Activated CD8-positive, alpha-beta memory T cell treated with anti-CD3 and anti-CD28 coated beads, Interleukin-2, amount 10 ng/mL, durations not matched to agents 7 days and 5 days (primary cell): ENCODE measurements at regions not wholly inside any gene's neighbourhood (a gene's known extent, or its start where the extent isn't known, plus 50 kb on each side); places are given as distances from the start of the nearest gene placed in this dataset.

Source experiments
- ATAC-seq: fragments of 150-1000 bp; cut with Tn5 transposase; one replicate; pipeline ENCODE4 v1.10.0; 2021; ENCODE audit warnings: moderate library complexity
- CTCF ChIA-PET: fragments of 350-600 bp; sonication (Branson Sonifier 250); formaldehyde crosslinking; loops from one replicate; lab custom pipeline; 2021; ENCODE audit warnings: antibody characterized with exemption; lab: Charles Lee
- DNase-seq: peaks from one replicate; pipeline ENCODE4 v3.0.0-alpha.2; 2020
- H3K27ac Mint-ChIP-seq: one replicate; pipeline ENCODE4 v1.8.0; 2021; ENCODE audit warnings: mild to moderate bottlenecking, mixed read lengths
- H3K27me3 Mint-ChIP-seq: one replicate; pipeline ENCODE4 v1.8.0; 2021; ENCODE audit warnings: mixed read lengths
- H3K36me3 Mint-ChIP-seq: one replicate; pipeline ENCODE4 v1.8.0; 2021; ENCODE audit warnings: mild to moderate bottlenecking, mixed read lengths
- H3K4me1 Mint-ChIP-seq: one replicate; pipeline ENCODE4 v1.8.0; 2021; ENCODE audit warnings: mixed read lengths
- H3K4me3 Mint-ChIP-seq: one replicate; pipeline ENCODE4 v1.8.0; 2021; ENCODE audit warnings: mild to moderate bottlenecking, moderate library complexity, mixed read lengths
- H3K9me3 Mint-ChIP-seq: one replicate; pipeline ENCODE4 v1.8.0; 2022; ENCODE audit warnings: low read depth, mixed read lengths

GRCh38 chr7:26061678-26062603 is 90.1 kb upstream of the NFE2L3 start:
- Mint-ChIP-seq H3K4me1 (peaks cover 14% of the 10 kb centered on the region), H3K27ac (no peak overlapping the region), H3K4me3 (no peak overlapping the region), H3K27me3 (peaks cover 36% of the 10 kb centered on the region), H3K9me3 (no peaks in the 10 kb centered on the region), H3K36me3 (no peaks in the 10 kb centered on the region)
- ATAC-seq (peak; percentile 73), DNase-seq (peak; percentile 81)
- CTCF ChIA-PET = interaction anchor here (0.9 to 3.5 kb wide), 8 partner anchors 9 to 223 kb away, joined by 3 to 36 read pairs (median 4); no protein-coding TSS in a partner anchor

GRCh38 chr7:26065652-26066051 is 86.3 kb upstream of the NFE2L3 start:
- no peaks in the 10 kb centered on the region for H3K9me3 Mint-ChIP-seq
- DNase-seq (no peak), ATAC-seq (no peak)
- no peak overlapping the region for H3K27ac Mint-ChIP-seq
- peaks cover 12% of the 10 kb centered on the region for H3K4me1 Mint-ChIP-seq
- CTCF ChIA-PET = no interaction called here
- peaks cover 28% of the 10 kb centered on the region for H3K27me3 Mint-ChIP-seq
- H3K36me3 Mint-ChIP-seq = no peaks in the 10 kb centered on the region
- no peak overlapping the region for H3K4me3 Mint-ChIP-seq

- H3K27ac Mint-ChIP-seq = no peak overlapping the region
- DNase-seq (no peak), ATAC-seq (no peak)
- H3K27me3 Mint-ChIP-seq = peaks cover 31% of the 10 kb centered on the region
- CTCF ChIA-PET = no interaction called here
- no peak overlapping the region for H3K4me3 Mint-ChIP-seq
- no peaks in the 10 kb centered on the region for H3K9me3 Mint-ChIP-seq
- H3K36me3 Mint-ChIP-seq = no peaks in the 10 kb centered on the region
- H3K4me1 Mint-ChIP-seq = peaks cover 2% of the 10 kb centered on the region
Observed at GRCh38 chr7:26066736-26067135, 85.3 kb upstream of the NFE2L3 start.

GRCh38 chr7:26070290-26070689 is 81.7 kb upstream of the NFE2L3 start:
- ATAC-seq (no peak), DNase-seq (no peak)
- no peaks in the 10 kb centered on the region for H3K4me1 Mint-ChIP-seq
- no peak overlapping the region for H3K27ac Mint-ChIP-seq
- H3K27me3 Mint-ChIP-seq = peaks cover 41% of the 10 kb centered on the region
- no peak overlapping the region for H3K4me3 Mint-ChIP-seq
- no peaks in the 10 kb centered on the region for H3K36me3 Mint-ChIP-seq
- no peaks in the 10 kb centered on the region for H3K9me3 Mint-ChIP-seq
- CTCF ChIA-PET = interaction anchor here (1.0 to 2.4 kb wide), 3 partner anchors 8 to 295 kb away, joined by 3 to 8 read pairs (median 4); no protein-coding TSS in a partner anchor

- Mint-ChIP-seq H3K4me3 (no peak overlapping the region), H3K27ac (no peak overlapping the region), H3K9me3 (no peaks in the 10 kb centered on the region), H3K36me3 (no peaks in the 10 kb centered on the region), H3K27me3 (peaks cover 38% of the 10 kb centered on the region), H3K4me1 (no peaks in the 10 kb centered on the region)
- CTCF ChIA-PET = interaction anchor here (1.1 to 2.4 kb wide), 3 partner anchors 9 to 179 kb away, joined by 3 to 8 read pairs (median 4); no protein-coding TSS in a partner anchor
- no peak for DNase-seq
- no peak for ATAC-seq
Observed at GRCh38 chr7:26071622-26072456, 80.2 kb upstream of the NFE2L3 start.

GRCh38 chr7:26073041-26073440 is 79.0 kb upstream of the NFE2L3 start:
- H3K27ac Mint-ChIP-seq = no peak overlapping the region
- no peak overlapping the region for H3K4me3 Mint-ChIP-seq
- DNase-seq (no peak), ATAC-seq (no peak)
- CTCF ChIA-PET = no interaction called here
- H3K9me3 Mint-ChIP-seq = no peaks in the 10 kb centered on the region
- peaks cover 45% of the 10 kb centered on the region for H3K27me3 Mint-ChIP-seq
- H3K36me3 Mint-ChIP-seq = no peaks in the 10 kb centered on the region
- H3K4me1 Mint-ChIP-seq = no peaks in the 10 kb centered on the region

- ATAC-seq (no peak), DNase-seq (no peak)
- Mint-ChIP-seq H3K27me3 (peaks cover 61% of the 10 kb centered on the region), H3K9me3 (no peaks in the 10 kb centered on the region), H3K36me3 (no peaks in the 10 kb centered on the region), H3K4me1 (peaks cover 8% of the 10 kb centered on the region), H3K27ac (no peak overlapping the region), H3K4me3 (no peak overlapping the region)
- CTCF ChIA-PET = interaction anchor here (1.6 kb wide), 1 partner anchor 210 kb away, joined by 3 read pairs; no protein-coding TSS in a partner anchor
Observed at GRCh38 chr7:26074919-26075318, 77.1 kb upstream of the NFE2L3 start.

GRCh38 chr7:26076691-26077090 is 75.3 kb upstream of the NFE2L3 start:
- Mint-ChIP-seq H3K4me1 (peaks cover 8% of the 10 kb centered on the region), H3K27ac (no peak overlapping the region), H3K4me3 (no peak overlapping the region), H3K9me3 (no peaks in the 10 kb centered on the region), H3K36me3 (no peaks in the 10 kb centered on the region), H3K27me3 (peaks cover 68% of the 10 kb centered on the region)
- CTCF ChIA-PET = interaction anchor here (1.3 kb wide), 1 partner anchor 185 kb away, joined by 4 read pairs; no protein-coding TSS in a partner anchor
- no peak for DNase-seq
- ATAC-seq = no peak

GRCh38 chr7:26078437-26079336 is 73.3 kb upstream of the NFE2L3 start:
- H3K4me3 Mint-ChIP-seq = no peak overlapping the region
- CTCF ChIA-PET = interaction anchor here (0.6 to 2.8 kb wide), 35 partner anchors 9 to 299 kb away, joined by 3 to 25 read pairs (median 4); no protein-coding TSS in a partner anchor

GRCh38 chr7:26081638-26082037 is 70.4 kb upstream of the NFE2L3 start:
- Mint-ChIP-seq H3K9me3 (no peaks in the 10 kb centered on the region), H3K4me3 (no peak overlapping the region), H3K27ac (no peak overlapping the region), H3K4me1 (peaks cover 8% of the 10 kb centered on the region), H3K36me3 (no peaks in the 10 kb centered on the region), H3K27me3 (peaks cover 61% of the 10 kb centered on the region)
- ATAC-seq (no peak), DNase-seq (no peak)
- CTCF ChIA-PET = interaction anchor here (0.5 to 2.3 kb wide), 3 partner anchors 71 to 283 kb away, joined by 3 to 7 read pairs (median 5); partner anchors contain the start of gene NFE2L3

More at GRCh38 chr7:26078437-26079336, 73.3 kb upstream of the NFE2L3 start:
- Mint-ChIP-seq H3K9me3 (no peaks in the 10 kb centered on the region), H3K27me3 (peaks cover 73% of the 10 kb centered on the region), H3K36me3 (no peaks in the 10 kb centered on the region), H3K4me1 (peaks cover 8% of the 10 kb centered on the region), H3K27ac (no peak overlapping the region)
- DNase-seq = peak; percentile 85
- peak; percentile 99 for ATAC-seq

GRCh38 chr7:26083113-26083512 is 68.9 kb upstream of the NFE2L3 start:
- Mint-ChIP-seq H3K36me3 (no peaks in the 10 kb centered on the region), H3K27ac (no peak overlapping the region), H3K27me3 (peaks cover 50% of the 10 kb centered on the region), H3K9me3 (no peaks in the 10 kb centered on the region), H3K4me3 (no peak overlapping the region), H3K4me1 (peaks cover 8% of the 10 kb centered on the region)
- CTCF ChIA-PET = interaction anchor here (0.6 to 2.3 kb wide), 4 partner anchors 100 to 282 kb away, joined by 3 to 7 read pairs (median 4); no protein-coding TSS in a partner anchor
- no peak for DNase-seq
- no peak for ATAC-seq

GRCh38 chr7:26084418-26084817 is 67.6 kb upstream of the NFE2L3 start:
- no peak overlapping the region for H3K4me3 Mint-ChIP-seq
- peaks cover 37% of the 10 kb centered on the region for H3K27me3 Mint-ChIP-seq
- no peak for DNase-seq
- no peak for ATAC-seq
- CTCF ChIA-PET = interaction anchor here (1.6 kb wide), 1 partner anchor 281 kb away, joined by 3 read pairs; no protein-coding TSS in a partner anchor
- H3K4me1 Mint-ChIP-seq = peaks cover 1% of the 10 kb centered on the region
- no peaks in the 10 kb centered on the region for H3K9me3 Mint-ChIP-seq
- no peak overlapping the region for H3K27ac Mint-ChIP-seq
- no peaks in the 10 kb centered on the region for H3K36me3 Mint-ChIP-seq
